HepG2 (cell line): ENCODE measurements at regions not wholly inside any gene's neighbourhood (a gene's known extent, or its start where the extent isn't known, plus 50 kb on each side); places are given as distances from the start of the nearest gene placed in this dataset.

Experiments used
- CREBL2 ChIP-seq: sonication (generic); formaldehyde crosslinking; IDR thresholded peaks from 2 replicates; pipeline ENCODE4 v1.8.1; 2023; ENCODE audit warnings: missing genetic modification reagents, mild to moderate bottlenecking, borderline replicate concordance
- EP300 ChIP-seq, 3 experiments: sonication (generic) in 1 of 3; formaldehyde crosslinking in 1 of 3; IDR thresholded peaks; 2 replicates each; pipeline versions ENCODE4 v1.5.1 to v1.6.1; 2011 to 2020; ENCODE audit warnings: low read depth in 2 of 3, low read length in 2 of 3, borderline replicate concordance in 1 of 3, improper control_type of control experiment in 1 of 3, mild to moderate bottlenecking in 1 of 3, missing genetic modification reagents in 1 of 3, moderate library complexity in 1 of 3
- MYC ChIP-seq: sonication (generic); formaldehyde crosslinking; IDR thresholded peaks from 2 replicates; pipeline ENCODE4 v1.9.0; 2021; ENCODE audit warnings: missing genetic modification reagents, borderline replicate concordance
- TCF7L2 ChIP-seq: IDR thresholded peaks from 2 replicates; pipeline ENCODE4 v1.6.1; 2011; ENCODE audit warnings: mild to moderate bottlenecking, low read depth, low read length, moderate library complexity
- ZNF577 ChIP-seq: sonication (generic); formaldehyde crosslinking; IDR thresholded peaks from 2 replicates; pipeline ENCODE4 v1.4.0; 2020; ENCODE audit warnings: mild to moderate bottlenecking, low read depth, missing genetic modification reagents, borderline replicate concordance

- no peak for TF ChIP-seq MYC (CRISPR knock-in tag)
- no peak for TF ChIP-seq CREBL2 (CRISPR knock-in tag)
- TF ChIP-seq TCF7L2, result no peak
- TF ChIP-seq EP300 (IDR thresholded peaks at IDR 0.05; ENCODE audit: low read depth in 2 of 2, low read length in 2 of 2), result no peak
- TF ChIP-seq EP300 (CRISPR knock-in tag; IDR thresholded peaks at IDR 0.05; ENCODE audit: borderline replicate concordance), result no peak
- TF ChIP-seq ZNF577, result no peak
Observed at GRCh38 chr2:155030296-155030695, 331.8 kb downstream of the KCNJ3 start.
